WTC11 (cell line): ENCODE measurements at regions not wholly inside any gene's neighbourhood (a gene's known extent, or its start where the extent isn't known, plus 50 kb on each side); places are given as distances from the start of the nearest gene placed in this dataset.

Experiments used
- ATAC-seq: fragments of 200-7000 bp; cut with Tn5 transposase; 2 replicates; pipeline ENCODE4 v1.10.0; 2021; ENCODE audit warnings: mild to moderate bottlenecking, moderate library complexity
- CTCF ChIA-PET: fragments of 300-600 bp; sonication (Branson Sonifier 250); formaldehyde crosslinking; loops from one replicate; lab custom pipeline; 2021; ENCODE audit warnings: antibody characterized with exemption; lab: Charles Lee
- POLR2A ChIA-PET: fragments of 350-600 bp; sonication (Branson Sonifier 250); formaldehyde crosslinking; loops from one replicate; lab custom pipeline; 2021; ENCODE audit warnings: antibody characterized with exemption; lab: Charles Lee
- DNase-seq: peaks from one replicate; pipeline ENCODE4 v3.0.0; 2021; ENCODE audit warnings: low spot score
- H3K27ac Mint-ChIP-seq: 2 replicates; pipeline ENCODE4 v1.8.0; 2021; ENCODE audit warnings: mixed read lengths
- H3K27me3 Mint-ChIP-seq: 2 replicates; pipeline ENCODE4 v1.8.0; 2021; ENCODE audit warnings: low read depth, mild to moderate bottlenecking, moderate library complexity, mixed read lengths
- H3K36me3 Mint-ChIP-seq: 2 replicates; pipeline ENCODE4 v1.8.0; 2021; ENCODE audit warnings: mixed read lengths
- H3K4me1 Mint-ChIP-seq: 2 replicates; pipeline ENCODE4 v1.8.0; 2022; ENCODE audit warnings: mixed read lengths
- H3K4me3 Mint-ChIP-seq: 2 replicates; pipeline ENCODE4 v1.8.0; 2021; ENCODE audit warnings: mild to moderate bottlenecking, moderate library complexity, mixed read lengths
- H3K9me3 Mint-ChIP-seq: 2 replicates; pipeline ENCODE4 v1.8.0; 2021; ENCODE audit warnings: mixed read lengths
- ARID4B ChIP-seq: sonication (generic); formaldehyde crosslinking; IDR thresholded peaks from 2 replicates; pipeline ENCODE4 v1.8.0; 2023; ENCODE audit warnings: missing genetic modification reagents, mild to moderate bottlenecking, borderline replicate concordance
- JUN ChIP-seq: sonication (generic); formaldehyde crosslinking; IDR thresholded peaks from 2 replicates; pipeline ENCODE4 v1.8.0; 2023; ENCODE audit warnings: mild to moderate bottlenecking, missing genetic modification reagents
- MXD4 ChIP-seq: fragments of 250-450 bp; sonication (Bioruptor Pico); IDR thresholded peaks from 2 replicates; pipeline ENCODE4 v1.8.0; 2021; ENCODE audit warnings: mild to moderate bottlenecking, moderate library complexity, borderline replicate concordance
- RORB ChIP-seq: fragments of 250-450 bp; sonication (Bioruptor Pico); IDR thresholded peaks from 2 replicates; pipeline ENCODE4 v1.9.0; 2021; ENCODE audit warnings: mild to moderate bottlenecking
- ZNF219 ChIP-seq: sonication (generic); formaldehyde crosslinking; IDR thresholded peaks from 2 replicates; pipeline ENCODE4 v1.8.0; 2023; ENCODE audit warnings: missing genetic modification reagents, mild to moderate bottlenecking, borderline replicate concordance
- ZNF396 ChIP-seq: fragments of 250-450 bp; sonication (Bioruptor Pico); IDR thresholded peaks from 2 replicates; pipeline ENCODE4 v1.8.0; 2021; ENCODE audit warnings: mild to moderate bottlenecking, moderate library complexity, borderline replicate concordance
- ZNF416 ChIP-seq: fragments of 250-450 bp; sonication (Bioruptor Pico); IDR thresholded peaks from 2 replicates; pipeline ENCODE4 v1.9.0; 2021; ENCODE audit warnings: mild to moderate bottlenecking, inconsistent platforms
- ZNF423 ChIP-seq: fragments of 250-450 bp; sonication (Bioruptor Pico); IDR thresholded peaks from 2 replicates; pipeline ENCODE4 v2.1.2; 2022; ENCODE audit warnings: mild to moderate bottlenecking, moderate library complexity
- ZNF512 ChIP-seq: sonication (generic); formaldehyde crosslinking; IDR thresholded peaks from 2 replicates; pipeline ENCODE4 v1.8.1; 2022; ENCODE audit warnings: missing genetic modification reagents, borderline replicate concordance
- ZNF671 ChIP-seq: fragments of 250-450 bp; sonication (Bioruptor Pico); IDR thresholded peaks from 2 replicates; pipeline ENCODE4 v1.8.0; 2021; ENCODE audit warnings: mild to moderate bottlenecking
- TF ChIP-seq, protein P1 (sequence below): sonication (generic); formaldehyde crosslinking; IDR thresholded peaks from 2 replicates; pipeline ENCODE4 v1.8.1; 2022; ENCODE audit warnings: low read depth, missing genetic modification reagents, borderline replicate concordance
- TF ChIP-seq, protein P2 (sequence below): sonication (generic); formaldehyde crosslinking; IDR thresholded peaks from 2 replicates; pipeline ENCODE4 v1.8.1; 2022; ENCODE audit warnings: low read depth, mild to moderate bottlenecking, moderate library complexity, missing genetic modification reagents, borderline replicate concordance
- TF ChIP-seq, protein P3 (sequence below): fragments of 250-450 bp; sonication (Bioruptor Pico); IDR thresholded peaks from 2 replicates; pipeline ENCODE4 v1.9.0; 2021; ENCODE audit warnings: mild to moderate bottlenecking
- TF ChIP-seq, protein P4 (sequence below): sonication (generic); formaldehyde crosslinking; IDR thresholded peaks from 2 replicates; pipeline ENCODE4 v1.8.0; 2022; ENCODE audit warnings: mild to moderate bottlenecking, missing genetic modification reagents

- TF ChIP-seq ARID4B (CRISPR knock-in tag), result no peak
Observed at GRCh38 chr21:35652872-35653271, 407.5 kb downstream of the SETD4 start (continued).

- ChIA-PET CTCF (no interaction called here), POLR2A (no interaction called here)
- ATAC-seq (no peak), DNase-seq (no peak)
- H3K27me3 Mint-ChIP-seq, result 0 out of 2 replicates have a peak, but pooled peaks cover 3% of the 10 kb centered on the region
- peaks cover 15% of the 10 kb centered on the region for H3K9me3 Mint-ChIP-seq
- no peak overlapping the region for H3K4me3 Mint-ChIP-seq
- H3K27ac Mint-ChIP-seq, result no peak overlapping the region
- TF ChIP-seq, protein P1, sequence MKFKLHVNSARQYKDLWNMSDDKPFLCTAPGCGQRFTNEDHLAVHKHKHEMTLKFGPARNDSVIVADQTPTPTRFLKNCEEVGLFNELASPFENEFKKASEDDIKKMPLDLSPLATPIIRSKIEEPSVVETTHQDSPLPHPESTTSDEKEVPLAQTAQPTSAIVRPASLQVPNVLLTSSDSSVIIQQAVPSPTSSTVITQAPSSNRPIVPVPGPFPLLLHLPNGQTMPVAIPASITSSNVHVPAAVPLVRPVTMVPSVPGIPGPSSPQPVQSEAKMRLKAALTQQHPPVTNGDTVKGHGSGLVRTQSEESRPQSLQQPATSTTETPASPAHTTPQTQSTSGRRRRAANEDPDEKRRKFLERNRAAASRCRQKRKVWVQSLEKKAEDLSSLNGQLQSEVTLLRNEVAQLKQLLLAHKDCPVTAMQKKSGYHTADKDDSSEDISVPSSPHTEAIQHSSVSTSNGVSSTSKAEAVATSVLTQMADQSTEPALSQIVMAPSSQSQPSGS, result no peak
- TF ChIP-seq RORB (CRISPR knock-in tag) (no peak), ZNF416 (CRISPR knock-in tag) (no peak), ZNF396 (CRISPR knock-in tag) (no peak), ZNF423 (CRISPR knock-in tag) (no peak), ZNF219 (no peak), JUN (CRISPR knock-in tag) (no peak), MXD4 (CRISPR knock-in tag) (no peak), ZNF671 (no peak), ZNF512 (no peak)
- TF ChIP-seq, protein P2, sequence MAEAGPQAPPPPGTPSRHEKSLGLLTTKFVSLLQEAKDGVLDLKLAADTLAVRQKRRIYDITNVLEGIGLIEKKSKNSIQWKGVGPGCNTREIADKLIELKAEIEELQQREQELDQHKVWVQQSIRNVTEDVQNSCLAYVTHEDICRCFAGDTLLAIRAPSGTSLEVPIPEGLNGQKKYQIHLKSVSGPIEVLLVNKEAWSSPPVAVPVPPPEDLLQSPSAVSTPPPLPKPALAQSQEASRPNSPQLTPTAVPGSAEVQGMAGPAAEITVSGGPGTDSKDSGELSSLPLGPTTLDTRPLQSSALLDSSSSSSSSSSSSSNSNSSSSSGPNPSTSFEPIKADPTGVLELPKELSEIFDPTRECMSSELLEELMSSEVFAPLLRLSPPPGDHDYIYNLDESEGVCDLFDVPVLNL, result no peak
- TF ChIP-seq, protein P3, sequence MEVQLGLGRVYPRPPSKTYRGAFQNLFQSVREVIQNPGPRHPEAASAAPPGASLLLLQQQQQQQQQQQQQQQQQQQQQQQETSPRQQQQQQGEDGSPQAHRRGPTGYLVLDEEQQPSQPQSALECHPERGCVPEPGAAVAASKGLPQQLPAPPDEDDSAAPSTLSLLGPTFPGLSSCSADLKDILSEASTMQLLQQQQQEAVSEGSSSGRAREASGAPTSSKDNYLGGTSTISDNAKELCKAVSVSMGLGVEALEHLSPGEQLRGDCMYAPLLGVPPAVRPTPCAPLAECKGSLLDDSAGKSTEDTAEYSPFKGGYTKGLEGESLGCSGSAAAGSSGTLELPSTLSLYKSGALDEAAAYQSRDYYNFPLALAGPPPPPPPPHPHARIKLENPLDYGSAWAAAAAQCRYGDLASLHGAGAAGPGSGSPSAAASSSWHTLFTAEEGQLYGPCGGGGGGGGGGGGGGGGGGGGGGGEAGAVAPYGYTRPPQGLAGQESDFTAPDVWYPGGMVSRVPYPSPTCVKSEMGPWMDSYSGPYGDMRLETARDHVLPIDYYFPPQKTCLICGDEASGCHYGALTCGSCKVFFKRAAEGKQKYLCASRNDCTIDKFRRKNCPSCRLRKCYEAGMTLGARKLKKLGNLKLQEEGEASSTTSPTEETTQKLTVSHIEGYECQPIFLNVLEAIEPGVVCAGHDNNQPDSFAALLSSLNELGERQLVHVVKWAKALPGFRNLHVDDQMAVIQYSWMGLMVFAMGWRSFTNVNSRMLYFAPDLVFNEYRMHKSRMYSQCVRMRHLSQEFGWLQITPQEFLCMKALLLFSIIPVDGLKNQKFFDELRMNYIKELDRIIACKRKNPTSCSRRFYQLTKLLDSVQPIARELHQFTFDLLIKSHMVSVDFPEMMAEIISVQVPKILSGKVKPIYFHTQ, result no peak
- TF ChIP-seq, protein P4, sequence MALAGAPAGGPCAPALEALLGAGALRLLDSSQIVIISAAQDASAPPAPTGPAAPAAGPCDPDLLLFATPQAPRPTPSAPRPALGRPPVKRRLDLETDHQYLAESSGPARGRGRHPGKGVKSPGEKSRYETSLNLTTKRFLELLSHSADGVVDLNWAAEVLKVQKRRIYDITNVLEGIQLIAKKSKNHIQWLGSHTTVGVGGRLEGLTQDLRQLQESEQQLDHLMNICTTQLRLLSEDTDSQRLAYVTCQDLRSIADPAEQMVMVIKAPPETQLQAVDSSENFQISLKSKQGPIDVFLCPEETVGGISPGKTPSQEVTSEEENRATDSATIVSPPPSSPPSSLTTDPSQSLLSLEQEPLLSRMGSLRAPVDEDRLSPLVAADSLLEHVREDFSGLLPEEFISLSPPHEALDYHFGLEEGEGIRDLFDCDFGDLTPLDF (CRISPR knock-in tag), result no peak
- 0 out of 2 replicates have a peak, but pooled peaks cover 3% of the 10 kb centered on the region for H3K36me3 Mint-ChIP-seq
- H3K4me1 Mint-ChIP-seq, result peaks cover 18% of the 10 kb centered on the region
Observed at GRCh38 chr21:35652196-35652595, 408.1 kb downstream of the SETD4 start.
